Calu3 (cell line): ENCODE measurements at regions not wholly inside any gene's neighbourhood (a gene's known extent, or its start where the extent isn't known, plus 50 kb on each side); places are given as distances from the start of the nearest gene placed in this dataset.

Experiments used
- BruUV-seq: library from RNA; stranded (reverse); fragments of 400-500 nt; replicated peaks from 2 replicates; lab custom pipeline; 2021; lab: Mats Ljungman, UMichigan
- CTCF ChIA-PET: fragments of 300-600 bp; sonication (Branson Sonifier 250); formaldehyde crosslinking; loops from one replicate; lab custom pipeline; 2022; ENCODE audit warnings: antibody characterized with exemption; lab: Charles Lee
- DNase-seq: peaks from one replicate; pipeline ENCODE4 v3.0.0; 2022
- H3K27ac Mint-ChIP-seq: one replicate; pipeline ENCODE4 v1.8.0; 2022; ENCODE audit warnings: mixed read lengths; ENCODE audit not compliant: unreplicated experiment
- H3K27me3 Mint-ChIP-seq: one replicate; pipeline ENCODE4 v1.8.0; 2022; ENCODE audit warnings: mixed read lengths; ENCODE audit not compliant: unreplicated experiment
- H3K36me3 Mint-ChIP-seq: one replicate; pipeline ENCODE4 v1.8.0; 2022; ENCODE audit warnings: mild to moderate bottlenecking, moderate library complexity, mixed read lengths; ENCODE audit not compliant: insufficient read depth, unreplicated experiment
- H3K4me1 Mint-ChIP-seq: one replicate; pipeline ENCODE4 v1.8.0; 2022; ENCODE audit warnings: mild to moderate bottlenecking, low read depth, mixed read lengths; ENCODE audit not compliant: unreplicated experiment
- H3K4me3 Mint-ChIP-seq: one replicate; pipeline ENCODE4 v1.8.0; 2022; ENCODE audit warnings: mild to moderate bottlenecking, low read depth, moderate library complexity, mixed read lengths; ENCODE audit not compliant: unreplicated experiment
- H3K9me3 Mint-ChIP-seq: one replicate; pipeline ENCODE4 v1.8.0; 2022; ENCODE audit warnings: low read depth, mixed read lengths; ENCODE audit not compliant: unreplicated experiment
- intact Hi-C: fragments of 100-400 bp; cut with micrococcal nuclease; formaldehyde crosslinking; loops from one replicate; pipeline ENCODE4 v1.10.0; 2022; ENCODE audit not compliant: unreplicated experiment
- TF ChIP-seq, protein P1 (sequence below): fragments of 200-600 bp; IDR thresholded peaks from one replicate; pipeline ENCODE4 v1.8.0; 2022; ENCODE audit warnings: antibody characterized with exemption; ENCODE audit not compliant: unreplicated experiment

GRCh38 chr20:39263076-39263475, 300.9 kb downstream of the DHX35 start:
- no peak overlapping the region for H3K27ac Mint-ChIP-seq
- H3K36me3 Mint-ChIP-seq: no peaks in the 10 kb centered on the region
- TF ChIP-seq, protein P1, sequence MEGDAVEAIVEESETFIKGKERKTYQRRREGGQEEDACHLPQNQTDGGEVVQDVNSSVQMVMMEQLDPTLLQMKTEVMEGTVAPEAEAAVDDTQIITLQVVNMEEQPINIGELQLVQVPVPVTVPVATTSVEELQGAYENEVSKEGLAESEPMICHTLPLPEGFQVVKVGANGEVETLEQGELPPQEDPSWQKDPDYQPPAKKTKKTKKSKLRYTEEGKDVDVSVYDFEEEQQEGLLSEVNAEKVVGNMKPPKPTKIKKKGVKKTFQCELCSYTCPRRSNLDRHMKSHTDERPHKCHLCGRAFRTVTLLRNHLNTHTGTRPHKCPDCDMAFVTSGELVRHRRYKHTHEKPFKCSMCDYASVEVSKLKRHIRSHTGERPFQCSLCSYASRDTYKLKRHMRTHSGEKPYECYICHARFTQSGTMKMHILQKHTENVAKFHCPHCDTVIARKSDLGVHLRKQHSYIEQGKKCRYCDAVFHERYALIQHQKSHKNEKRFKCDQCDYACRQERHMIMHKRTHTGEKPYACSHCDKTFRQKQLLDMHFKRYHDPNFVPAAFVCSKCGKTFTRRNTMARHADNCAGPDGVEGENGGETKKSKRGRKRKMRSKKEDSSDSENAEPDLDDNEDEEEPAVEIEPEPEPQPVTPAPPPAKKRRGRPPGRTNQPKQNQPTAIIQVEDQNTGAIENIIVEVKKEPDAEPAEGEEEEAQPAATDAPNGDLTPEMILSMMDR: no peak
- H3K9me3 Mint-ChIP-seq: no peaks in the 10 kb centered on the region
- H3K27me3 Mint-ChIP-seq: peaks cover 74% of the 10 kb centered on the region
- BruUV-seq: no TSS peak
- no peak overlapping the region for H3K4me3 Mint-ChIP-seq
- CTCF ChIA-PET: no interaction called here
- H3K4me1 Mint-ChIP-seq: no peaks in the 10 kb centered on the region
- intact Hi-C loops: loop anchor here (5.0 to 10.0 kb wide), 2 partner anchors 1432 to 1699 kb away; no protein-coding TSS in a partner anchor
- no peak for DNase-seq

GRCh38 chr20:39259808-39260207, 297.7 kb downstream of the DHX35 start:
- H3K9me3 Mint-ChIP-seq: no peaks in the 10 kb centered on the region
- no peak for DNase-seq
- peaks cover 77% of the 10 kb centered on the region for H3K27me3 Mint-ChIP-seq
- intact Hi-C loops: loop anchor here (5.0 to 10.0 kb wide), 2 partner anchors 1435 to 1702 kb away; no protein-coding TSS in a partner anchor
- no peaks in the 10 kb centered on the region for H3K36me3 Mint-ChIP-seq
- BruUV-seq: no TSS peak
- TF ChIP-seq, protein P1: no peak
- H3K4me3 Mint-ChIP-seq: no peak overlapping the region
- no peaks in the 10 kb centered on the region for H3K4me1 Mint-ChIP-seq
- CTCF ChIA-PET: interaction anchor here (0.6 to 0.9 kb wide), 2 partner anchors 14 to 183 kb away, joined by 3 read pairs; no protein-coding TSS in a partner anchor
- no peak overlapping the region for H3K27ac Mint-ChIP-seq

DNA sequence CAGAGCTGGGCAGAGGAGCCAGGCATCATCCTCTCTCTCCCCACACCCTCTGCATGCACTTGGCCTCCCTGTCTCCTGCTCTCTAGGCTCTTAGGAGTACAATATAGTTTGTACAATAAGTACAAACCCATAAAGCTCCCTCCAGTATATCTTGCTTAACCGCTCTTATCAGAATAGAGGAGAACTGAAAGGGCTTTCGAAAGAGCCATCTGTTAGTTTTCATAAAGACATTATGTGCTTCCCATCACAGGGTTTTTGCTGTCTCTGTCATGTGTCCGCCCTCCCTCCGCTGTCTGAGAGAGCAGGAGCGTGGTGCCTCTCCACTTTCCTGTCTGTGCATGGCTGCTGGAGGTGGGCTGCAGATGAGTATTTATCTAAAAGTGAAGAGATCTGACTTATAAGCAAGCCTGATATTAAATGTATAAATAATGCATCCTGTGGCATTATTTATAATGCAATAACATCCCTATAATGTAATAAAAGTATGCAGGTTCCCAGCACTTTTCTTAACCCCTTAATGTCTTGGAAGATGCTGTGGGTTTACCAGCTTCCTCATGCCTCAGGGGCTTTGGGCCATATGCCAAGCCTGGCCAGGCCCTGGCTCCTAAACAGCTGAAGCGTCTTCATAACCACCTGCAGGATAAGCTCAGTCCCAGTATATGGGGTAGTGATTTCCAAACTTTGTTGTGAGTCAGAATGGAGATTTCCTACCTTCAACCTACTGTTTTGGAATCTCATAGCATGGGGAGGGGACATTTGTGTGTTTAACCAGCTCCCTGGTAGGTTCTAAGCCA, 297.1 kb downstream of the DHX35 start:
- TF ChIP-seq, protein P1: no peak
- H3K27me3 Mint-ChIP-seq: peaks cover 78% of the 10 kb centered on the region

DNA sequence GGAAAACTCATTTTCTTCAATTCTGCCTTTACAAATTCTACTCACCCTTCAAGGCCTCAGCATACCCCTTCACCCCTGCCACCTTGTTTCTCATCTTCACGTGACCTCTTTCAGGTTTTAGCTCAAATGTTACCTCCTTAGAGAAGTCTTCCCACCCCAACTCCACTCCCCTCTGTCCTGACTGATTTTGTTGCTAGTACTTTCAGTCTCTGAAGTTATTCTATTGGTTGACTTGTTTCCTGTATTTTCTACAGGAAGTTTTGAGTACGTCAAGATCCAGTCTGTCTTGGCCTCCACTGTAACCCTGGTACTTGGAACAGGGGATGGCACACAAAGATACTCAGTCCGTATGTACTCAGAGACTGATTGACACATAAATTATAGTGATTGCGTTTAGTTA, 296.1 kb downstream of the DHX35 start:
- Mint-ChIP-seq H3K27ac (no peak overlapping the region), H3K4me3 (no peak overlapping the region), H3K4me1 (no peaks in the 10 kb centered on the region), H3K36me3 (no peaks in the 10 kb centered on the region), H3K9me3 (no peaks in the 10 kb centered on the region), H3K27me3 (peaks cover 83% of the 10 kb centered on the region)
- no peak for DNase-seq
- intact Hi-C loops: no loop called here
- TF ChIP-seq, protein P1: no peak
- CTCF ChIA-PET: interaction anchor here (0.8 kb wide), 1 partner anchor 9 kb away, joined by 4 read pairs; no protein-coding TSS in a partner anchor
- BruUV-seq: no TSS peak

More for the DNA sequence above, 297.1 kb downstream of the DHX35 start:
- no TSS peak for BruUV-seq
- Mint-ChIP-seq H3K36me3 (no peaks in the 10 kb centered on the region), H3K4me3 (no peak overlapping the region), H3K4me1 (no peaks in the 10 kb centered on the region), H3K9me3 (no peaks in the 10 kb centered on the region), H3K27ac (no peak overlapping the region)
- no peak for DNase-seq
- CTCF ChIA-PET: interaction anchor here (0.6 to 0.9 kb wide), 2 partner anchors 13 to 182 kb away, joined by 3 read pairs; no protein-coding TSS in a partner anchor
- intact Hi-C loops: no loop called here
